OCI-LY1 (cell line): ENCODE measurements at regions not wholly inside any gene's neighbourhood (a gene's known extent, or its start where the extent isn't known, plus 50 kb on each side); places are given as distances from the start of the nearest gene placed in this dataset.

Source experiments
- H2AFZ ChIP-seq: fragments of 200-600 bp; sonication (generic), shearing (Covaris generic); 2 replicates; pipeline ENCODE4 v1.6.0; 2014; ENCODE audit warnings: antibody characterized with exemption, mild to moderate bottlenecking, low read length
- H3F3A ChIP-seq: fragments of 200-600 bp; sonication (generic), shearing (Covaris generic); 2 replicates; pipeline ENCODE4 v1.6.0; 2014; ENCODE audit warnings: mild to moderate bottlenecking, antibody characterized with exemption, low read length, moderate library complexity; ENCODE audit not compliant: insufficient read depth
- H3K27ac ChIP-seq: fragments of 200-600 bp; sonication (generic); 2 replicates; pipeline ENCODE4 v1.5.1; 2014; ENCODE audit warnings: low read length, mixed run types, mild to moderate bottlenecking, low read depth; ENCODE audit not compliant: poor library complexity, severe bottlenecking
- H3K27me3 ChIP-seq: fragments of 200-600 bp; sonication (generic); 2 replicates; pipeline ENCODE4 v1.6.0; 2014; ENCODE audit warnings: antibody characterized with exemption, mild to moderate bottlenecking, low read length, moderate library complexity; ENCODE audit not compliant: insufficient read depth
- H3K36me3 ChIP-seq: fragments of 200-600 bp; sonication (generic); 2 replicates; pipeline ENCODE4 v1.6.1; 2014; ENCODE audit warnings: mild to moderate bottlenecking, antibody characterized with exemption, low read length, moderate library complexity, mixed read lengths; ENCODE audit not compliant: insufficient read depth
- H3K4me1 ChIP-seq: fragments of 200-600 bp; sonication (generic); 2 replicates; pipeline ENCODE4 v1.5.1; 2014; ENCODE audit warnings: mild to moderate bottlenecking, low read length, moderate library complexity; ENCODE audit not compliant: insufficient read depth, severe bottlenecking
- H3K4me2 ChIP-seq: fragments of 200-600 bp; sonication (generic), shearing (Covaris generic); 2 replicates; pipeline ENCODE4 v1.6.1; 2014; ENCODE audit warnings: low read length
- H3K4me3 ChIP-seq: fragments of 200-600 bp; sonication (generic); 2 replicates; pipeline ENCODE4 v1.5.1; 2014; ENCODE audit warnings: low read length, low read depth, mild to moderate bottlenecking, mixed read lengths; ENCODE audit not compliant: poor library complexity, severe bottlenecking
- H3K79me2 ChIP-seq: fragments of 200-600 bp; shearing (Covaris generic); 2 replicates; pipeline ENCODE4 v1.6.1; 2016; ENCODE audit warnings: mixed run types, low read length, mixed read lengths; ENCODE audit not compliant: insufficient read depth
- H3K9ac ChIP-seq: fragments of 200-600 bp; sonication (generic), shearing (Covaris generic); 2 replicates; pipeline ENCODE4 v1.6.1; 2014; ENCODE audit warnings: mild to moderate bottlenecking, low read length, mixed read lengths
- H3K9me2 ChIP-seq: fragments of 200-600 bp; sonication (generic), shearing (Covaris generic); 2 replicates; pipeline ENCODE4 v1.6.1; 2014; ENCODE audit warnings: low read depth, mild to moderate bottlenecking, low read length, mixed read lengths
- H3K9me3 ChIP-seq: fragments of 200-600 bp; shearing (Covaris generic); 2 replicates; pipeline ENCODE4 v1.6.1; 2014; ENCODE audit warnings: low read length, mixed read lengths
- H4K20me1 ChIP-seq: fragments of 200-600 bp; sonication (generic), shearing (Covaris generic); 2 replicates; pipeline ENCODE4 v1.6.0; 2016; ENCODE audit warnings: mild to moderate bottlenecking, low read length; ENCODE audit not compliant: insufficient read depth
- CTCF ChIP-seq: fragments of 200-600 bp; sonication (generic), shearing (Covaris generic); IDR thresholded peaks from 2 replicates; pipeline ENCODE4 v1.5.1; 2017; ENCODE audit warnings: mild to moderate bottlenecking, antibody characterized with exemption, low read length, moderate library complexity, mixed read lengths
- EZH2 ChIP-seq: fragments of 200-600 bp; sonication (generic), shearing (Covaris generic); IDR thresholded peaks from 2 replicates; pipeline ENCODE4 v1.8.0; 2017; ENCODE audit warnings: borderline replicate concordance, mixed run types, mild to moderate bottlenecking, antibody characterized with exemption, low read length, moderate library complexity, mixed read lengths

- no peaks in the 10 kb centered on the region for H3K36me3 ChIP-seq
- no peaks in the 10 kb centered on the region for H4K20me1 ChIP-seq
- no peak overlapping the region for H3K27ac ChIP-seq
- no peak overlapping the region for H2AFZ ChIP-seq
- H3K27me3 ChIP-seq: no peaks in the 10 kb centered on the region
- TF ChIP-seq CTCF (no peak), EZH2 (no peak)
- H3K9ac ChIP-seq: no peak overlapping the region
- H3K9me3 ChIP-seq: no peaks in the 10 kb centered on the region
- H3K4me1 ChIP-seq: no peaks in the 10 kb centered on the region
- H3K4me2 ChIP-seq: no peak overlapping the region
- no peaks in the 10 kb centered on the region for H3K79me2 ChIP-seq
- H3F3A ChIP-seq: no peaks in the 10 kb centered on the region
- no peak overlapping the region for H3K4me3 ChIP-seq
- H3K9me2 ChIP-seq: no peaks in the 10 kb centered on the region
These were observed 325.5 kb downstream of the FOXG1 start for GRCh38 chr14:29092121-29092520.

- H3K9me3 ChIP-seq: no peaks in the 10 kb centered on the region
- no peaks in the 10 kb centered on the region for H3F3A ChIP-seq
- no peaks in the 10 kb centered on the region for H3K9me2 ChIP-seq
- H3K4me2 ChIP-seq: no peak overlapping the region
- no peak overlapping the region for H2AFZ ChIP-seq
- H3K9ac ChIP-seq: no peak overlapping the region
- H3K4me1 ChIP-seq: no peaks in the 10 kb centered on the region
- H4K20me1 ChIP-seq: no peaks in the 10 kb centered on the region
- H3K27ac ChIP-seq: no peak overlapping the region
- no peaks in the 10 kb centered on the region for H3K79me2 ChIP-seq
- no peak overlapping the region for H3K4me3 ChIP-seq
- TF ChIP-seq CTCF (no peak), EZH2 (no peak)
- H3K27me3 ChIP-seq: no peaks in the 10 kb centered on the region
- no peaks in the 10 kb centered on the region for H3K36me3 ChIP-seq
These were observed 330.9 kb downstream of the FOXG1 start for GRCh38 chr14:29097476-29097875.

GRCh38 chr14:29098656-29099055 lies 332.1 kb downstream of the FOXG1 start:
- H3K9me3 ChIP-seq: no peaks in the 10 kb centered on the region
- TF ChIP-seq EZH2 (no peak), CTCF (no peak)
- no peaks in the 10 kb centered on the region for H3K9me2 ChIP-seq
- H3K79me2 ChIP-seq: no peaks in the 10 kb centered on the region
- H3F3A ChIP-seq: no peaks in the 10 kb centered on the region
- H4K20me1 ChIP-seq: no peaks in the 10 kb centered on the region
- H2AFZ ChIP-seq: no peak overlapping the region
- no peak overlapping the region for H3K4me2 ChIP-seq
- H3K36me3 ChIP-seq: no peaks in the 10 kb centered on the region
- H3K4me3 ChIP-seq: no peak overlapping the region
- H3K27ac ChIP-seq: no peak overlapping the region
- H3K4me1 ChIP-seq: no peaks in the 10 kb centered on the region
- H3K27me3 ChIP-seq: no peaks in the 10 kb centered on the region
- no peak overlapping the region for H3K9ac ChIP-seq
